A673 (cell line): ENCODE measurements at regions not wholly inside any gene's neighbourhood (a gene's known extent, or its start where the extent isn't known, plus 50 kb on each side); places are given as distances from the start of the nearest gene placed in this dataset.

Experiments used
- BruUV-seq: library from RNA; stranded (reverse); fragments of 400-500 nt; replicated peaks from 2 replicates; lab custom pipeline; 2021; lab: Mats Ljungman, UMichigan
- CTCF ChIA-PET: fragments of 300-600 bp; sonication (Branson Sonifier 250); formaldehyde crosslinking; loops from one replicate; lab custom pipeline; 2022; ENCODE audit warnings: antibody characterized with exemption; lab: Charles Lee
- POLR2A ChIA-PET: fragments of 300-600 bp; sonication (Branson Sonifier 250); formaldehyde crosslinking; loops from one replicate; lab custom pipeline; 2022; ENCODE audit warnings: antibody characterized with exemption; ENCODE audit not compliant: low non-redundant PET; lab: Charles Lee
- DNase-seq: peaks from one replicate; pipeline ENCODE4 v3.0.0-alpha.2; 2015; ENCODE audit warnings: low spot score
- H3K27ac ChIP-seq: fragments of 200-600 bp; sonication (generic); 2 replicates; pipeline ENCODE4 v1.5.1; 2016; ENCODE audit warnings: mixed run types, low read depth, mild to moderate bottlenecking, mixed read lengths, antibody characterized with exemption, low read length; ENCODE audit not compliant: poor library complexity, severe bottlenecking
- H3K27me3 ChIP-seq: fragments of 200-600 bp; sonication (generic); replicated peaks from 2 replicates; pipeline ENCODE4 v1.6.1; 2017; ENCODE audit warnings: mixed run types, low read depth, mild to moderate bottlenecking, mixed read lengths, antibody characterized with exemption, low read length; ENCODE audit not compliant: insufficient read depth, poor library complexity
- H3K36me3 ChIP-seq: fragments of 200-600 bp; sonication (generic); 2 replicates; pipeline ENCODE4 v1.6.1; 2016; ENCODE audit warnings: mixed run types, mild to moderate bottlenecking, mixed read lengths, antibody characterized with exemption, low read length; ENCODE audit not compliant: insufficient read depth, poor library complexity, severe bottlenecking
- H3K4me1 ChIP-seq: fragments of 200-600 bp; sonication (generic); 2 replicates; pipeline ENCODE4 v1.6.1; 2017; ENCODE audit warnings: mixed run types, mild to moderate bottlenecking, mixed read lengths, antibody characterized with exemption, low read length; ENCODE audit not compliant: insufficient read depth, poor library complexity, severe bottlenecking
- H3K4me3 ChIP-seq: fragments of 200-600 bp; sonication (generic); 2 replicates; pipeline ENCODE4 v1.5.1; 2016; ENCODE audit warnings: low read depth, mixed run types, mild to moderate bottlenecking, mixed read lengths, low read length; ENCODE audit not compliant: poor library complexity, severe bottlenecking
- H3K9me3 ChIP-seq: fragments of 200-600 bp; sonication (generic); 2 replicates; pipeline ENCODE4 v1.6.1; 2016; ENCODE audit warnings: mixed run types, low read depth, mild to moderate bottlenecking, mixed read lengths, antibody characterized with exemption, low read length; ENCODE audit not compliant: poor library complexity, severe bottlenecking
- EZH2 ChIP-seq: fragments of 200-600 bp; sonication (generic); IDR thresholded peaks from 2 replicates; pipeline ENCODE4 v1.6.1; 2017; ENCODE audit warnings: borderline replicate concordance, low read depth, mild to moderate bottlenecking, mixed read lengths, antibody characterized with exemption, low read length; ENCODE audit not compliant: poor library complexity, severe bottlenecking
- intact Hi-C: fragments of 100-400 bp; cut with micrococcal nuclease; formaldehyde crosslinking; loops from one replicate; pipeline ENCODE4 v1.10.0; 2022; ENCODE audit not compliant: unreplicated experiment
- TF ChIP-seq, protein P1 (sequence below): fragments of 300-800, 200-600 bp; sonication (generic); conservative IDR thresholded peaks from 2 replicates; pipeline ENCODE4 v1.5.1; 2017; ENCODE audit warnings: low read depth, mild to moderate bottlenecking, antibody characterized with exemption, low read length, moderate library complexity, mixed read lengths

DNA sequence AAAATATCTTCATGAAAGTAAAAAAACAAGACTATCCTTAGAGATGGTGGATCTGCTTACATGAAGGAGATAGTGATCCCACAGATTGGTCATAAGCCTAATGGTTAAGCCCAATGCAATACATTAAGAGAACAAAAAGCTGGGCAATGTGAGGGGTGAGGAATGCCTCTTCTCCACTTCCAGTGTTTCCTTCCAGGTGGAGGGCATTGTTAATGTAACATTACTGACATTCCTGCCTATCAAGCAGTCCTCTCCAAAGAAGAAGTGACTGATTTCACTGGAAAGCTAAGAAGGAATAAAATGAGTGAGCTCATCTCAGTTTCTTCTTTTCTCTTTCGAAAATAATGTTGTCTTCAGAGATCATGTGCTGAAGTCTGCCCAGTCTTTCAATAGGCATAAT, 207.8 kb downstream of the RAB38 start:
- TF ChIP-seq, protein P1, sequence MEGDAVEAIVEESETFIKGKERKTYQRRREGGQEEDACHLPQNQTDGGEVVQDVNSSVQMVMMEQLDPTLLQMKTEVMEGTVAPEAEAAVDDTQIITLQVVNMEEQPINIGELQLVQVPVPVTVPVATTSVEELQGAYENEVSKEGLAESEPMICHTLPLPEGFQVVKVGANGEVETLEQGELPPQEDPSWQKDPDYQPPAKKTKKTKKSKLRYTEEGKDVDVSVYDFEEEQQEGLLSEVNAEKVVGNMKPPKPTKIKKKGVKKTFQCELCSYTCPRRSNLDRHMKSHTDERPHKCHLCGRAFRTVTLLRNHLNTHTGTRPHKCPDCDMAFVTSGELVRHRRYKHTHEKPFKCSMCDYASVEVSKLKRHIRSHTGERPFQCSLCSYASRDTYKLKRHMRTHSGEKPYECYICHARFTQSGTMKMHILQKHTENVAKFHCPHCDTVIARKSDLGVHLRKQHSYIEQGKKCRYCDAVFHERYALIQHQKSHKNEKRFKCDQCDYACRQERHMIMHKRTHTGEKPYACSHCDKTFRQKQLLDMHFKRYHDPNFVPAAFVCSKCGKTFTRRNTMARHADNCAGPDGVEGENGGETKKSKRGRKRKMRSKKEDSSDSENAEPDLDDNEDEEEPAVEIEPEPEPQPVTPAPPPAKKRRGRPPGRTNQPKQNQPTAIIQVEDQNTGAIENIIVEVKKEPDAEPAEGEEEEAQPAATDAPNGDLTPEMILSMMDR: no peak
- no peak for TF ChIP-seq EZH2
- no TSS peak for BruUV-seq
- no peaks in the 10 kb centered on the region for H3K4me1 ChIP-seq
- peaks cover 3% of the 10 kb centered on the region for H3K27me3 ChIP-seq
- intact Hi-C loops: no loop called here
- H3K36me3 ChIP-seq: no peaks in the 10 kb centered on the region
- H3K4me3 ChIP-seq: no peak overlapping the region
- DNase-seq: no peak
- ChIA-PET POLR2A (no interaction called here), CTCF (no interaction called here)
- no peak overlapping the region for H3K27ac ChIP-seq
- no peaks in the 10 kb centered on the region for H3K9me3 ChIP-seq

DNA sequence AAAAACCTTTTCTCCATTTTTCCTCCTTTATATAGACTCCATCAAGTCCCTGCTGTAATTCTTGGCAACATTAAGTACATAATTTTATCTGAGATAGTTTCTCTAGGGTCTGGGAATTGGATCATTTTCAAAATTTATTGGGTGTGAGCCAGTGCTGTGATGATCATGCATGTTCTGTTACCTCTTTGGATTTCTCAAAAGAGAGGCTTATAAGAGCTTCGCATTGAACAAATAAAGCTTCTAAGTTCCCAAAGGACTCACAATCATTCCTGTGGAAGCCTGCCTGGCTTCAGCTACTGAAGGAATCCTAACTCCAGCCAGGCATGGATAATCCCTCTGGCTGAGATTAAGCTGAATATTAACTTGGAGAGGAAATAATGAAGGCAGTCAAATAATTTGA, 208.5 kb downstream of the RAB38 start:
- H3K4me3 ChIP-seq: no peak overlapping the region
- ChIA-PET CTCF (no interaction called here), POLR2A (no interaction called here)
- no peak overlapping the region for H3K27ac ChIP-seq
- no peaks in the 10 kb centered on the region for H3K9me3 ChIP-seq
- H3K27me3 ChIP-seq: peaks cover 4% of the 10 kb centered on the region
- no peaks in the 10 kb centered on the region for H3K36me3 ChIP-seq
- TF ChIP-seq, protein P1: no peak
- no peak for TF ChIP-seq EZH2
- DNase-seq: no peak
- H3K4me1 ChIP-seq: no peaks in the 10 kb centered on the region
- intact Hi-C loops: no loop called here
- BruUV-seq: no TSS peak

DNA sequence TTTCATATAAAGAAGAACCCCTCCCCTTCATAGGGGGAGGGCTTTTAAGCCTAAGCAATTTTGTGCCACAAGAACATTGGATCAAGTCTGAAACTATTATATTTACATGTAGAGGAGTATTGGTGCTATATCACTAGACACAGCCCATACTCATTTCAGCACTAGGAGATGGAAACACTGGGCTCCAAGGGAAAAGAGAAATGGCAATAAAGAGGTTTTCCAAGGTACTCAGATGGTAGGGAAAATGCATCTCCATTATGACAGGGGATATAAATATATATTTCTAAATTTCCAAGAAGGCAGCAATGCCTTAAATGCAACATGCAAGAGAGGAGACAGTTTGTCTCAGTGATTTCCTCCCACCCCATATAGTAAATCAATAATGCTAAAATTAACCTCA, 209.0 kb downstream of the RAB38 start:
- TF ChIP-seq, protein P1: no peak
- no peak for TF ChIP-seq EZH2
- peaks cover 4% of the 10 kb centered on the region for H3K27me3 ChIP-seq
- BruUV-seq: no TSS peak
- ChIA-PET CTCF (no interaction called here), POLR2A (no interaction called here)
- no peak overlapping the region for H3K4me3 ChIP-seq
- H3K9me3 ChIP-seq: no peaks in the 10 kb centered on the region
- no peak for DNase-seq
- intact Hi-C loops: no loop called here
- no peaks in the 10 kb centered on the region for H3K4me1 ChIP-seq
- H3K27ac ChIP-seq: no peak overlapping the region
- H3K36me3 ChIP-seq: no peaks in the 10 kb centered on the region
